H9 (cell line): ENCODE measurements at regions not wholly inside any gene's neighbourhood (a gene's known extent, or its start where the extent isn't known, plus 50 kb on each side); places are given as distances from the start of the nearest gene placed in this dataset.

Source experiments
- DNase-seq: peaks from one replicate; pipeline ENCODE4 v3.0.0-alpha.2; 2017
- H2AFZ ChIP-seq: one replicate; pipeline ENCODE4 v1.6.1; 2013; ENCODE audit warnings: mild to moderate bottlenecking, low read length, control low read depth, moderate library complexity
- H2AK5ac ChIP-seq: 2 replicates; pipeline ENCODE4 v1.6.1; 2013; ENCODE audit warnings: low read length, control low read depth, mixed read lengths; ENCODE audit not compliant: insufficient read length
- H2BK120ac ChIP-seq: one replicate; pipeline ENCODE4 v1.6.1; 2013; ENCODE audit warnings: low read depth, mild to moderate bottlenecking, low read length, control low read depth, inconsistent platforms; ENCODE audit not compliant: poor library complexity, severe bottlenecking
- H2BK12ac ChIP-seq: 2 replicates; pipeline ENCODE4 v1.6.1; 2013; ENCODE audit warnings: low read length, control low read depth, mixed read lengths, low read depth; ENCODE audit not compliant: insufficient read length
- H2BK15ac ChIP-seq: 2 replicates; pipeline ENCODE4 v1.6.1; 2013; ENCODE audit warnings: low read depth, low read length, control low read depth
- H2BK20ac ChIP-seq: one replicate; pipeline ENCODE4 v1.6.1; 2013; ENCODE audit warnings: low read depth, mild to moderate bottlenecking, low read length, control low read depth, inconsistent platforms; ENCODE audit not compliant: poor library complexity, severe bottlenecking
- H2BK5ac ChIP-seq: 2 replicates; pipeline ENCODE4 v1.6.1; 2013; ENCODE audit warnings: low read length, control low read depth, mixed read lengths; ENCODE audit not compliant: insufficient read length
- H3K14ac ChIP-seq: 2 replicates; pipeline ENCODE4 v1.6.1; 2013; ENCODE audit warnings: low read length, control low read depth; ENCODE audit not compliant: insufficient read depth
- H3K18ac ChIP-seq: 2 replicates; pipeline ENCODE4 v1.6.1; 2013; ENCODE audit warnings: low read depth, mild to moderate bottlenecking, mixed read lengths, low read length, control low read depth; ENCODE audit not compliant: insufficient read length
- H3K23ac ChIP-seq: 2 replicates; pipeline ENCODE4 v1.6.1; 2013; ENCODE audit warnings: low read length, control low read depth, mixed read lengths, low read depth; ENCODE audit not compliant: insufficient read length
- H3K23me2 ChIP-seq: 2 replicates; pipeline ENCODE4 v1.6.1; 2013; ENCODE audit warnings: low read depth, mild to moderate bottlenecking, mixed read lengths, low read length, control low read depth; ENCODE audit not compliant: insufficient read length, poor library complexity, severe bottlenecking
- H3K27ac ChIP-seq: 2 replicates; pipeline ENCODE4 v1.5.1; 2013; ENCODE audit warnings: low read length, control low read depth, mixed read lengths, low read depth; ENCODE audit not compliant: insufficient read length
- H3K27me3 ChIP-seq: 2 replicates; pipeline ENCODE4 v1.6.1; 2013; ENCODE audit warnings: low read length, control low read depth, inconsistent platforms; ENCODE audit not compliant: insufficient read depth
- H3K4ac ChIP-seq: 2 replicates; pipeline ENCODE4 v1.6.1; 2013; ENCODE audit warnings: low read depth, mild to moderate bottlenecking, control low read depth, inconsistent platforms, low read length, moderate library complexity
- H3K4me1 ChIP-seq: 2 replicates; pipeline ENCODE4 v1.6.1; 2013; ENCODE audit warnings: low read length, control low read depth, inconsistent platforms; ENCODE audit not compliant: insufficient read depth
- H3K4me2 ChIP-seq: 2 replicates; pipeline ENCODE4 v1.6.1; 2013; ENCODE audit warnings: low read length, control low read depth, mixed read lengths; ENCODE audit not compliant: insufficient read length, insufficient read depth
- H3K56ac ChIP-seq: 2 replicates; pipeline ENCODE4 v1.6.1; 2013; ENCODE audit warnings: low read depth, mild to moderate bottlenecking, mixed read lengths, low read length, control low read depth; ENCODE audit not compliant: insufficient read length
- H3K79me1 ChIP-seq: 2 replicates; pipeline ENCODE4 v1.6.1; 2013; ENCODE audit warnings: low read depth, mild to moderate bottlenecking, moderate library complexity, low read length, control low read depth, inconsistent platforms; ENCODE audit not compliant: insufficient read depth, poor library complexity, severe bottlenecking
- H3K79me2 ChIP-seq: 2 replicates; pipeline ENCODE4 v1.6.1; 2013; ENCODE audit warnings: low read length, control low read depth, inconsistent platforms; ENCODE audit not compliant: insufficient read depth
- H3K9ac ChIP-seq: 2 replicates; pipeline ENCODE4 v1.6.1; 2013; ENCODE audit warnings: low read length, control low read depth, mixed read lengths; ENCODE audit not compliant: insufficient read length; ENCODE audit errors: extremely low read depth
- H3K9me3 ChIP-seq: one replicate; pipeline ENCODE4 v1.6.1; 2013; ENCODE audit warnings: low read depth, low read length, inconsistent platforms; ENCODE audit not compliant: control insufficient read depth
- H3T11ph ChIP-seq: one replicate; pipeline ENCODE4 v1.6.1; 2013; ENCODE audit warnings: mild to moderate bottlenecking, low read length, control low read depth, inconsistent platforms
- H4K20me1 ChIP-seq: one replicate; pipeline ENCODE4 v1.6.1; 2013; ENCODE audit not compliant: control insufficient read depth, insufficient read length, insufficient read depth
- H4K5ac ChIP-seq: 2 replicates; pipeline ENCODE4 v1.6.1; 2013; ENCODE audit warnings: low read depth, mild to moderate bottlenecking, mixed read lengths, low read length, control low read depth; ENCODE audit not compliant: insufficient read length
- H4K8ac ChIP-seq: replicated peaks from 2 replicates; pipeline ENCODE4 v1.6.1; 2013; ENCODE audit warnings: low read length, control low read depth, mixed read lengths, low read depth; ENCODE audit not compliant: insufficient read length
- H4K91ac ChIP-seq: 2 replicates; pipeline ENCODE4 v1.6.1; 2013; ENCODE audit warnings: low read depth, mild to moderate bottlenecking, moderate library complexity, mixed read lengths, low read length, control low read depth; ENCODE audit not compliant: insufficient read length
- H3K27ac Mint-ChIP-seq, 3 experiments: 2 replicates in 2 of 3; 3 replicates in 1 of 3; pipeline ENCODE4 v1.8.0; 2020 to 2021; ENCODE audit warnings: mixed read lengths in 3 of 3, mild to moderate bottlenecking in 1 of 3, moderate library complexity in 1 of 3
- H3K27me3 Mint-ChIP-seq: 2 replicates; pipeline ENCODE4 v1.8.0; 2021; ENCODE audit warnings: low read depth, mild to moderate bottlenecking, moderate library complexity, mixed read lengths
- H3K36me3 Mint-ChIP-seq, 3 experiments: 2 replicates in 2 of 3; 3 replicates in 1 of 3; pipeline ENCODE4 v1.8.0; 2020 to 2021; ENCODE audit warnings: low read depth in 3 of 3, mixed read lengths in 3 of 3; ENCODE audit not compliant: insufficient read depth in 1 of 3
- H3K4me1 Mint-ChIP-seq, 2 experiments: 2 replicates each; pipeline ENCODE4 v1.8.0; 2020; ENCODE audit warnings: mixed read lengths in 2 of 2
- H3K4me3 Mint-ChIP-seq, 2 experiments: 2 replicates in 1 of 2; 3 replicates in 1 of 2; pipeline ENCODE4 v1.8.0; 2020 to 2021; ENCODE audit warnings: mild to moderate bottlenecking in 2 of 2, mixed read lengths in 2 of 2, moderate library complexity in 1 of 2
- H3K9me3 Mint-ChIP-seq, 2 experiments: 2 replicates in 1 of 2; 3 replicates in 1 of 2; pipeline ENCODE4 v1.8.0; 2020; ENCODE audit warnings: mild to moderate bottlenecking in 2 of 2, mixed read lengths in 2 of 2, moderate library complexity in 1 of 2
- TF ChIP-seq, protein P1 (sequence below): fragments of 200-600 bp; sonication (generic); conservative IDR thresholded peaks from 3 replicates; pipeline ENCODE4 v1.8.0; 2021; ENCODE audit warnings: antibody characterized with exemption, mild to moderate bottlenecking

DNA sequence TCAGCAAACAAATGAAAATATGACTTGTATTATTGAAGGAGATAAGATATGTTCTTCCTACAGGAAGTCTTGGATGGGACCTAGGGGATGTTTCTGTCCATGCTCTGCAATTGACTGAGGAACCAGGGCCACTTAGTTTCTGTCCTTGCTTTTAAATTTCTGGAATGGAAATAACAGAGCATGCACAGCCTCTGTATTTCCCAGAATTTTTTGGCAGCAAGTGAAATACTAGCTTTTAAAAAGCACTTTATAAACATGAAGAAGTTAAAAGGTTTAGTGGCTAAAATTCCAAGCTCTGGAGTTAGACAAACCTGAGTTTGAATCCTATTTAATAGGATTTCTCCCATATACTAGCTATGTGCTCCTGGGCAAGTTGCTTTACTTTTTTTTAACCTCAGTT lies 127.7 kb upstream of the FZD8 start:
- Histone ChIP-seq H3K56ac (no peak overlapping the region), H4K20me1 (no peaks in the 10 kb centered on the region), H2BK15ac (no peak overlapping the region), H3K18ac (no peak overlapping the region), H3K23me2 (no peaks in the 10 kb centered on the region), H2BK12ac (no peak overlapping the region), H2BK120ac (no peak overlapping the region), H3K4me1 (no peaks in the 10 kb centered on the region), H3K9ac (no peak overlapping the region), H3T11ph (no peak overlapping the region), H2BK5ac (no peak overlapping the region), H3K4ac (no peak overlapping the region), H3K27me3 (no peaks in the 10 kb centered on the region), H3K4me2 (no peak overlapping the region), H2AFZ (no peak overlapping the region), H3K14ac (no peak overlapping the region), H3K23ac (no peak overlapping the region), H3K79me1 (no peaks in the 10 kb centered on the region), H4K91ac (no peak overlapping the region), H2BK20ac (no peak overlapping the region), H4K8ac (no peak overlapping the region), H3K79me2 (no peaks in the 10 kb centered on the region), H4K5ac (no peak overlapping the region), H3K27ac (no peak overlapping the region), H2AK5ac (no peak overlapping the region), H3K9me3 (no peaks in the 10 kb centered on the region)
- H3K27me3 Mint-ChIP-seq = no peaks in the 10 kb centered on the region; the same call in 1 of the 2 replicates
- no peak overlapping the region for H3K27ac Mint-ChIP-seq
- H3K4me3 Mint-ChIP-seq = no peak overlapping the region
- peaks cover 22 to 24% of the 10 kb centered on the region in 2 experiments for H3K4me1 Mint-ChIP-seq
- H3K36me3 Mint-ChIP-seq = peaks cover 0 to 3% (median 0%) of the 10 kb centered on the region in 3 experiments; a peak in 2 of 7 replicates
- TF ChIP-seq, protein P1, sequence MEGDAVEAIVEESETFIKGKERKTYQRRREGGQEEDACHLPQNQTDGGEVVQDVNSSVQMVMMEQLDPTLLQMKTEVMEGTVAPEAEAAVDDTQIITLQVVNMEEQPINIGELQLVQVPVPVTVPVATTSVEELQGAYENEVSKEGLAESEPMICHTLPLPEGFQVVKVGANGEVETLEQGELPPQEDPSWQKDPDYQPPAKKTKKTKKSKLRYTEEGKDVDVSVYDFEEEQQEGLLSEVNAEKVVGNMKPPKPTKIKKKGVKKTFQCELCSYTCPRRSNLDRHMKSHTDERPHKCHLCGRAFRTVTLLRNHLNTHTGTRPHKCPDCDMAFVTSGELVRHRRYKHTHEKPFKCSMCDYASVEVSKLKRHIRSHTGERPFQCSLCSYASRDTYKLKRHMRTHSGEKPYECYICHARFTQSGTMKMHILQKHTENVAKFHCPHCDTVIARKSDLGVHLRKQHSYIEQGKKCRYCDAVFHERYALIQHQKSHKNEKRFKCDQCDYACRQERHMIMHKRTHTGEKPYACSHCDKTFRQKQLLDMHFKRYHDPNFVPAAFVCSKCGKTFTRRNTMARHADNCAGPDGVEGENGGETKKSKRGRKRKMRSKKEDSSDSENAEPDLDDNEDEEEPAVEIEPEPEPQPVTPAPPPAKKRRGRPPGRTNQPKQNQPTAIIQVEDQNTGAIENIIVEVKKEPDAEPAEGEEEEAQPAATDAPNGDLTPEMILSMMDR = no peak
- peaks cover 0 to 9% of the 10 kb centered on the region in 2 experiments; a peak in 2 of 5 replicates for H3K9me3 Mint-ChIP-seq
- no peak for DNase-seq
